OCI-LY7 (cell line): ENCODE measurements at regions not wholly inside any gene's neighbourhood (a gene's known extent, or its start where the extent isn't known, plus 50 kb on each side); places are given as distances from the start of the nearest gene placed in this dataset.

ENCODE experiments used
- BruUV-seq: library from RNA; stranded (reverse); fragments of 400-500 nt; replicated peaks from 2 replicates; lab custom pipeline; 2021; lab: Mats Ljungman, UMichigan
- CTCF ChIA-PET: fragments of 300-600 bp; sonication (Branson Sonifier 250); formaldehyde crosslinking; loops from one replicate; lab custom pipeline; 2022; ENCODE audit warnings: antibody characterized with exemption; ENCODE audit not compliant: unreplicated experiment; lab: Charles Lee
- POLR2A ChIA-PET: fragments of 300-600 bp; sonication (Branson Sonifier 250); formaldehyde crosslinking; loops from one replicate; lab custom pipeline; 2022; ENCODE audit warnings: antibody characterized with exemption; lab: Charles Lee
- DNase-seq: peaks from one replicate; pipeline ENCODE4 v3.0.0-alpha.2; 2015; ENCODE audit warnings: low spot score
- H2AFZ ChIP-seq: fragments of 200-600 bp; sonication (generic), shearing (Covaris generic); 2 replicates; pipeline ENCODE4 v1.6.1; 2014; ENCODE audit warnings: mild to moderate bottlenecking, antibody characterized with exemption, low read length, moderate library complexity
- H3K27ac ChIP-seq: fragments of 200-600 bp; sonication (generic); 2 replicates; pipeline ENCODE4 v1.5.1; 2014; ENCODE audit warnings: mixed run types, low read depth, mild to moderate bottlenecking, moderate library complexity, low read length, inconsistent platforms; ENCODE audit not compliant: poor library complexity, severe bottlenecking
- H3K36me3 ChIP-seq: fragments of 200-600 bp; sonication (generic); 2 replicates; pipeline ENCODE4 v1.6.1; 2014; ENCODE audit warnings: mild to moderate bottlenecking, antibody characterized with exemption, low read length, moderate library complexity, mixed read lengths; ENCODE audit not compliant: insufficient read depth
- H3K4me1 ChIP-seq: fragments of 200-600 bp; sonication (generic); 2 replicates; pipeline ENCODE4 v1.5.1; 2014; ENCODE audit warnings: mild to moderate bottlenecking, low read length; ENCODE audit not compliant: insufficient read depth, poor library complexity, severe bottlenecking
- H3K4me2 ChIP-seq: fragments of 200-600 bp; sonication (generic); 2 replicates; pipeline ENCODE4 v1.6.1; 2014; ENCODE audit warnings: mild to moderate bottlenecking, low read length
- H3K4me3 ChIP-seq: fragments of 200-600 bp; sonication (generic); 2 replicates; pipeline ENCODE4 v1.5.1; 2014; ENCODE audit warnings: mild to moderate bottlenecking, low read depth, low read length; ENCODE audit not compliant: poor library complexity, severe bottlenecking
- H3K79me2 ChIP-seq: fragments of 200-600 bp; sonication (generic); 2 replicates; pipeline ENCODE4 v1.6.1; 2016; ENCODE audit warnings: low read depth, mild to moderate bottlenecking, low read length, moderate library complexity, mixed read lengths; ENCODE audit not compliant: insufficient read depth
- H3K9me2 ChIP-seq: fragments of 200-600 bp; sonication (generic); 2 replicates; pipeline ENCODE4 v1.6.1; 2016; ENCODE audit warnings: mild to moderate bottlenecking, low read length, mixed read lengths; ENCODE audit not compliant: insufficient read depth
- H3K9me3 ChIP-seq: fragments of 200-600 bp; sonication (generic); 2 replicates; pipeline ENCODE4 v1.6.1; 2014; ENCODE audit warnings: mild to moderate bottlenecking, mixed run types, low read length, mixed read lengths
- H4K20me1 ChIP-seq: fragments of 200-600 bp; sonication (generic); 2 replicates; pipeline ENCODE4 v1.6.1; 2014; ENCODE audit warnings: mild to moderate bottlenecking, antibody characterized with exemption, low read length, moderate library complexity, mixed read lengths; ENCODE audit not compliant: insufficient read depth
- CTCF ChIP-seq: fragments of 200-600 bp; sonication (generic); conservative IDR thresholded peaks from 2 replicates; pipeline ENCODE4 v1.5.1; 2014; ENCODE audit warnings: mild to moderate bottlenecking, antibody characterized with exemption, low read length, moderate library complexity, mixed read lengths
- EZH2phosphoT487 ChIP-seq: fragments of 200-600 bp; sonication (generic); IDR thresholded peaks from 2 replicates; pipeline ENCODE4 v1.6.1; 2018; ENCODE audit warnings: low read depth, borderline replicate concordance, mild to moderate bottlenecking, mixed run types, antibody characterized with exemption, low read length, moderate library complexity, mixed read lengths
- intact Hi-C: fragments of 100-400 bp; cut with micrococcal nuclease; formaldehyde crosslinking; loops from one replicate; pipeline ENCODE4 v1.10.0; 2022; ENCODE audit not compliant: unreplicated experiment

- Histone ChIP-seq H3K79me2 (no peaks in the 10 kb centered on the region), H2AFZ (no peak overlapping the region), H4K20me1 (no peaks in the 10 kb centered on the region), H3K9me3 (0 out of 2 replicates have a peak, but pooled peaks cover 4% of the 10 kb centered on the region), H3K4me2 (no peak overlapping the region), H3K9me2 (no peaks in the 10 kb centered on the region), H3K27ac (no peak overlapping the region), H3K4me1 (no peaks in the 10 kb centered on the region), H3K36me3 (no peaks in the 10 kb centered on the region), H3K4me3 (no peak overlapping the region)
- ChIA-PET CTCF (no interaction called here), POLR2A (interaction anchor here (0.7 kb wide), 1 partner anchor 13 kb away, joined by 3 read pairs; no protein-coding TSS in a partner anchor)
- no peak for DNase-seq
- intact Hi-C loops, result no loop called here
- BruUV-seq, result no TSS peak
- TF ChIP-seq CTCF, result no peak
- TF ChIP-seq EZH2phosphoT487, result no peak
These were observed 71.7 kb upstream of the ZNF648 start for GRCh38 chr1:182133181-182133580.

GRCh38 chr1:182129398-182129797, 67.9 kb upstream of the ZNF648 start:
- intact Hi-C loops, result no loop called here
- no peak for DNase-seq
- POLR2A ChIA-PET, result interaction anchor here (0.7 kb wide), 1 partner anchor 258 kb away, joined by 3 read pairs; no protein-coding TSS in a partner anchor
- H3K9me2 ChIP-seq, result no peaks in the 10 kb centered on the region
- no peaks in the 10 kb centered on the region for H4K20me1 ChIP-seq
- no peak overlapping the region for H2AFZ ChIP-seq
- H3K36me3 ChIP-seq, result no peaks in the 10 kb centered on the region
- H3K4me2 ChIP-seq, result no peak overlapping the region
- no peaks in the 10 kb centered on the region for H3K4me1 ChIP-seq
- TF ChIP-seq EZH2phosphoT487, result no peak
- no peak for TF ChIP-seq CTCF
- no peaks in the 10 kb centered on the region for H3K79me2 ChIP-seq
- H3K4me3 ChIP-seq, result no peak overlapping the region
- no peaks in the 10 kb centered on the region for H3K9me3 ChIP-seq
- CTCF ChIA-PET, result no interaction called here
- no peak overlapping the region for H3K27ac ChIP-seq
- BruUV-seq, result no TSS peak

GRCh38 chr1:182128502-182128901, 67.0 kb upstream of the ZNF648 start:
- CTCF ChIA-PET, result no interaction called here

More at GRCh38 chr1:182128502-182128901, 67.0 kb upstream of the ZNF648 start:
- intact Hi-C loops, result no loop called here
- DNase-seq, result no peak
- POLR2A ChIA-PET, result no interaction called here
- H2AFZ ChIP-seq, result no peak overlapping the region
- H3K9me2 ChIP-seq, result no peaks in the 10 kb centered on the region
- no peaks in the 10 kb centered on the region for H3K9me3 ChIP-seq
- H3K4me3 ChIP-seq, result no peak overlapping the region
- no peaks in the 10 kb centered on the region for H4K20me1 ChIP-seq
- no peak for TF ChIP-seq CTCF
- TF ChIP-seq EZH2phosphoT487, result no peak
- no peaks in the 10 kb centered on the region for H3K36me3 ChIP-seq
- BruUV-seq, result no TSS peak
- no peaks in the 10 kb centered on the region for H3K4me1 ChIP-seq
- no peak overlapping the region for H3K4me2 ChIP-seq
- H3K79me2 ChIP-seq, result no peaks in the 10 kb centered on the region
- H3K27ac ChIP-seq, result no peak overlapping the region
